ENCODE measurements at regions not wholly inside any gene's neighbourhood (a gene's known extent, or its start where the extent isn't known, plus 50 kb on each side); places are given as distances from the start of the nearest gene placed in this dataset.

DNA sequence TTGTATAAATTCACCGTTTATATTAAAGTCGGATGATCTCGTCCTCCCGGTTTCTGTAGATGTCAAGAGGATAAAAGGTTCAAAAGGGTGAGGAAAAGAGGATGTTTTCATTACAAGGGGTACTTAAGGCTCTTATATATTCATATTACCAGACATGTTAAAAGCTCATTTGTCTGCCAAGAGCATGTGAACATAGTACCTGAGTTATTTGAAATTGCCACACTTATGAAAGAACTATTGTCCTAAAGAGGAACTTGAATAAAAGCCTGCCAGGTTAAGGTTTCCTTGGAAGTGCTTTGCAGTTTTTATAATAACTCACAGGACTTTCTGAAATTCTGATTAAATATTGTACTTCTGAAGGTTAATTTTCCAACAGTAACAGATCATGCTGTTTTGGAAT, 1915.1 kb downstream of the MAT2B start:
- H2AFZ ChIP-seq (ENCODE audit: control insufficient read depth, low read depth, low read length) = no peak overlapping the region
- ChIA-PET CTCF (no interaction called here), POLR2A (no interaction called here), SMC1A (ENCODE audit: uncharacterized antibody, unreplicated experiment) (interaction anchor here (1.6 to 1.7 kb wide), 2 partner anchors 9 to 91 kb away, joined by 3 to 5 read pairs; no protein-coding TSS in a partner anchor), RAD21 (ENCODE audit: unreplicated experiment) (no interaction called here)
- no peak for TF ChIP-seq NR2C1 (IDR thresholded peaks at IDR 0.05)
- no peak for TF ChIP-seq GATAD2B (conservative IDR thresholded peaks at IDR 0.05; ENCODE audit: low read depth)
- no peak for TF ChIP-seq BACH1 (IDR thresholded peaks at IDR 0.05; ENCODE audit: borderline replicate concordance)
- no peak for TF ChIP-seq EED (IDR thresholded peaks at IDR 0.05; ENCODE audit: low read depth)
- no peak for TF ChIP-seq SMAD1 (IDR thresholded peaks at IDR 0.05; ENCODE audit: low read depth, partially characterized antibody)
- TF ChIP-seq CBX3 (IDR thresholded peaks at IDR 0.05; ENCODE audit: borderline replicate concordance, low read depth) = no peak
- no peak for TF ChIP-seq CEBPB (IDR thresholded peaks at IDR 0.05; ENCODE audit: borderline replicate concordance in 1 of 2, low read depth in 2 of 2, low read length in 2 of 2)
- TF ChIP-seq, protein P1, sequence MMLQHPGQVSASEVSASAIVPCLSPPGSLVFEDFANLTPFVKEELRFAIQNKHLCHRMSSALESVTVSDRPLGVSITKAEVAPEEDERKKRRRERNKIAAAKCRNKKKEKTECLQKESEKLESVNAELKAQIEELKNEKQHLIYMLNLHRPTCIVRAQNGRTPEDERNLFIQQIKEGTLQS (IDR thresholded peaks at IDR 0.05; ENCODE audit: borderline replicate concordance, extremely low read depth, low read depth, low read length) = no peak
- TF ChIP-seq CREB1 (IDR thresholded peaks at IDR 0.05; ENCODE audit: low read depth) = no peak
- no peak for TF ChIP-seq SMARCA5 (IDR thresholded peaks at IDR 0.05)
- FAIRE-seq (no peak), DNase-seq (ENCODE audit: low read depth, low spot score) (no peak), ATAC-seq (no peak)
- no peak overlapping the region for H3K27ac ChIP-seq (ENCODE audit: control insufficient read depth, insufficient read depth)
- no peaks in the 10 kb centered on the region for H3K27me3 ChIP-seq (replicated peaks in 1 of 2; ENCODE audit: control insufficient read depth in 2 of 2, insufficient read depth in 2 of 2, low read length in 1 of 2)
- H3K4me1 ChIP-seq (ENCODE audit: control insufficient read depth, insufficient read depth, low read length) = no peaks in the 10 kb centered on the region
- no peaks in the 10 kb centered on the region for H3K79me2 ChIP-seq (ENCODE audit: control insufficient read depth, insufficient read depth, low read length)
- H3K9ac ChIP-seq (ENCODE audit: control insufficient read depth, insufficient read depth, low read length) = no peak overlapping the region
- H3K9me3 ChIP-seq (replicated peaks; ENCODE audit: control insufficient read depth, insufficient read depth, low read length) = no peaks in the 10 kb centered on the region
- no peak overlapping the region for H3K4me3 ChIP-seq
- H3K36me3 ChIP-seq (ENCODE audit: control insufficient read depth in 2 of 2, insufficient read depth in 2 of 2, low read length in 1 of 2) = no peaks in the 10 kb centered on the region
- BruUV-seq (replicated peaks) = no TSS peak
- no peak overlapping the region for H3K4me2 ChIP-seq (ENCODE audit: control insufficient read depth, insufficient read depth)
- no peaks in the 10 kb centered on the region for H4K20me1 ChIP-seq (ENCODE audit: control insufficient read depth, insufficient read depth)
- in situ Hi-C loops (cut with MboI) (no loop called here), intact Hi-C loops (cut with micrococcal nuclease; ENCODE audit: unreplicated experiment) (no loop called here)
- WGBS (ENCODE audit: insufficient coverage, insufficient replicate concordance, low lambda C conversion rate, missing lambda C conversion rate) = 40% methylated on average over 4 of the region's 4 CpGs

All from GM12878 (cell line).